ENCODE measurements at regions not wholly inside any gene's neighbourhood (a gene's known extent, or its start where the extent isn't known, plus 50 kb on each side); places are given as distances from the start of the nearest gene placed in this dataset.

DNA sequence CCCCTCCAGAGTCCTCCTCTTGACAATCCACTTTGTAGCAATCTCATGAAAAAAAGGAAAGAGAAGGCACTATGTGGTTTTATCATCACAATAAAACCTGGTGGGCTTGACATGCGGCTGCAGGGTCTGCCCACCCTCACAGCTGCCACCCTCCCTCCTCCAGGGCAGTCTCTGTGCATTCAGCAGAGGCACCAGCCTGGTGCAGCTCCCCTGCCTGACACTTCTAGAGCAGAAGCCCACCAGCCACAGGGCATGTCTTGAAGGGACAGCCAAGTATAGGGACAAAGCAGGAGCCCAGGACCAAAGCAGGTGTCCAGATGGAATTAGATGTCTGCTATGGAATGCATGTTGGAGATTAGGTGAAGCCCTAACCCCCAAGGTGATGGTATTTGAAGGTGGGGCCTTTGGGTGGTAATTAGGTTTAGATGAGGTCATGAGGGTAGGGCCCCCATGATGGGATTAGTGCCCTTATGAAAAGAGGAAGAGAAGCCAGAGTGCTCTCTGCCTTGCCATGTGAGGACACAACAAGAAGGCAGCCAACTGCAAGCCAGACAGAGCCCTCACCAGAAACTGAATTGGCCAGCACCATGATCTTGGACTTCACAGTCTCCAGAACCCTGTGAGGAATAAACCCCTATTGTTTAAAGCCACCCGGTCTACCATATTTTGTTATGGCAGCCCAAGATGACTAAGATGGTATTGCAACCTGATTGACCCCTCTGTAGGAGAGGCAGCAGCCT, 86.9 kb downstream of the MCFD2 start:
- H3K27me3 ChIP-seq (ENCODE audit: insufficient read depth in 3 of 3, low read length in 2 of 3) = no peaks in the 10 kb centered on the region
- no peak for DNase-seq
- H3K27ac ChIP-seq = no peak overlapping the region
- H3K4me3 ChIP-seq = no peak overlapping the region
- ATAC-seq = no peak
- 94 to 100% (median 96%) methylated on average over 2 of the region's 2 CpGs for WGBS, 3 donors
- TF ChIP-seq, protein P1, sequence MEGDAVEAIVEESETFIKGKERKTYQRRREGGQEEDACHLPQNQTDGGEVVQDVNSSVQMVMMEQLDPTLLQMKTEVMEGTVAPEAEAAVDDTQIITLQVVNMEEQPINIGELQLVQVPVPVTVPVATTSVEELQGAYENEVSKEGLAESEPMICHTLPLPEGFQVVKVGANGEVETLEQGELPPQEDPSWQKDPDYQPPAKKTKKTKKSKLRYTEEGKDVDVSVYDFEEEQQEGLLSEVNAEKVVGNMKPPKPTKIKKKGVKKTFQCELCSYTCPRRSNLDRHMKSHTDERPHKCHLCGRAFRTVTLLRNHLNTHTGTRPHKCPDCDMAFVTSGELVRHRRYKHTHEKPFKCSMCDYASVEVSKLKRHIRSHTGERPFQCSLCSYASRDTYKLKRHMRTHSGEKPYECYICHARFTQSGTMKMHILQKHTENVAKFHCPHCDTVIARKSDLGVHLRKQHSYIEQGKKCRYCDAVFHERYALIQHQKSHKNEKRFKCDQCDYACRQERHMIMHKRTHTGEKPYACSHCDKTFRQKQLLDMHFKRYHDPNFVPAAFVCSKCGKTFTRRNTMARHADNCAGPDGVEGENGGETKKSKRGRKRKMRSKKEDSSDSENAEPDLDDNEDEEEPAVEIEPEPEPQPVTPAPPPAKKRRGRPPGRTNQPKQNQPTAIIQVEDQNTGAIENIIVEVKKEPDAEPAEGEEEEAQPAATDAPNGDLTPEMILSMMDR (IDR thresholded peaks at IDR 0.05) = no peak
- H3K36me3 ChIP-seq (ENCODE audit: insufficient read depth in 1 of 2, low read depth in 1 of 2) = no peaks in the 10 kb centered on the region
- intact Hi-C loops (cut with DNase I) = no loop called here
- H3K4me1 ChIP-seq = no peaks in the 10 kb centered on the region
- H3K9me3 ChIP-seq = no peaks in the 10 kb centered on the region

DNA sequence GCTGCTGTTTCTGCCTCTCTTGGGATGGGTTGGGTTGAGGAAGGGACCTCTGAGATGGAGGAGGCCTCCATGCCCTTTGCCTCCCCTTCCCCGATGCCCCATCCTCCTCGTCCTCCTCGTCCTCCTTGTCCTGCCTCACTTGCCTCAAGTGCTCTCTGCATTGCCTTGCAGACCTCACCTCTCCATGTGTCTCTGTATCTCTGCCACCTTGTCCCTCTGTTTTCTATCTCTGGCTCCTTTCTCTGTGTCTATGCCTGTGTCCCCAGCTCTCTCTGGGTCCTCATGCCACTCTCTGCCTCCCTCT, 87.5 kb downstream of the MCFD2 start:
- DNase-seq (no peak), ATAC-seq (no peak)
- Histone ChIP-seq H3K4me1 (no peaks in the 10 kb centered on the region), H3K4me3 (no peak overlapping the region), H3K27ac (no peak overlapping the region), H3K27me3 (ENCODE audit: insufficient read depth in 3 of 3, low read length in 2 of 3) (no peaks in the 10 kb centered on the region), H3K9me3 (no peaks in the 10 kb centered on the region), H3K36me3 (ENCODE audit: insufficient read depth in 1 of 2, low read depth in 1 of 2) (no peaks in the 10 kb centered on the region)
- TF ChIP-seq, protein P1 (IDR thresholded peaks at IDR 0.05) = no peak
- WGBS, 3 donors = 90 to 100% (median 97%) methylated on average over 3 of the region's 3 CpGs
- intact Hi-C loops (cut with DNase I) = no loop called here

DNA sequence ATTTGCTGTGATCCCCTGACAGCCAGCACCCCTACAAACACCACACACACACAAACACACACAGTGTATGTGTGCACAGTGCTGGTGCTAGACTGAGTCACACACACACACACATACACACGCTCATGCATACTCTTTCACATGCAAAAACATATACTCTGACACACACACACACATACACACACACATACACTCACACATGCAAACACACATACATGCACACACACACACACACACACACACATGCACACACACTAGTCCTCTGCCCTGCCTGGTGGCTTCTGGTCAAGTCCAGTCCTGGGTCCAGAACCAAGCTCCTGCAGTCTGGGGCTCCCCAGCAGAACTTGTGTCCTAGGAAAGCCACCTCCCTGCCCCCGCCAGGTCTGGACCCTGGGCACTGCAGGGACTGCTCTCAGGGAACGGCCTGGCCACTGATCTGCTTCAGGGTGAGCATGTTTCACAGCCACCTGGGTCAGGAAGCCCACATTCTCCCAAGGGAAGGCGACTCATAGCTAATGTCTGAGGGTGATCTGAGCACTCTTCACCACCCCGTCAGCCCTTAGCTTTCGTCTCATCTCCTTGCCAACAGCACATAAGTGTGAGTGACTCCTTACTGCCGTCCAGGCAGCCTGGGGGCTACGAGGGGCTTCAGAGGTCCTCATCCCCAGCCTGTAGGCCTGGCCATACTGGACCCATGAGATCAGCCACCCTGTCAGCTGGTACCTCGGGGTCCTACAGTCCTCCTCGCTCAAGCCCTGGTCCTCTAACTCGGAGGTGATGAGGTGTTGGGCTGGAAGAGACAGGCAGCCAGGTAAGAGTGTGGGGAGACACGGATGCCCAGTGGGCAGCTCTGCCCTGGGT, 88.1 kb downstream of the MCFD2 start:
- no peaks in the 10 kb centered on the region for H3K27me3 ChIP-seq (ENCODE audit: insufficient read depth in 3 of 3, low read length in 2 of 3)
- DNase-seq (no peak), ATAC-seq (no peak)
- no peak overlapping the region for H3K4me3 ChIP-seq
- no peak overlapping the region for H3K27ac ChIP-seq
- no peaks in the 10 kb centered on the region for H3K9me3 ChIP-seq
- TF ChIP-seq, protein P1 (IDR thresholded peaks at IDR 0.05) = no peak
- WGBS, 3 donors = 78 to 85% (median 81%) methylated on average over 12 of the region's 12 CpGs
- intact Hi-C loops (cut with DNase I) = no loop called here
- no peaks in the 10 kb centered on the region for H3K36me3 ChIP-seq (ENCODE audit: insufficient read depth in 1 of 2, low read depth in 1 of 2)
- H3K4me1 ChIP-seq = no peaks in the 10 kb centered on the region

DNA sequence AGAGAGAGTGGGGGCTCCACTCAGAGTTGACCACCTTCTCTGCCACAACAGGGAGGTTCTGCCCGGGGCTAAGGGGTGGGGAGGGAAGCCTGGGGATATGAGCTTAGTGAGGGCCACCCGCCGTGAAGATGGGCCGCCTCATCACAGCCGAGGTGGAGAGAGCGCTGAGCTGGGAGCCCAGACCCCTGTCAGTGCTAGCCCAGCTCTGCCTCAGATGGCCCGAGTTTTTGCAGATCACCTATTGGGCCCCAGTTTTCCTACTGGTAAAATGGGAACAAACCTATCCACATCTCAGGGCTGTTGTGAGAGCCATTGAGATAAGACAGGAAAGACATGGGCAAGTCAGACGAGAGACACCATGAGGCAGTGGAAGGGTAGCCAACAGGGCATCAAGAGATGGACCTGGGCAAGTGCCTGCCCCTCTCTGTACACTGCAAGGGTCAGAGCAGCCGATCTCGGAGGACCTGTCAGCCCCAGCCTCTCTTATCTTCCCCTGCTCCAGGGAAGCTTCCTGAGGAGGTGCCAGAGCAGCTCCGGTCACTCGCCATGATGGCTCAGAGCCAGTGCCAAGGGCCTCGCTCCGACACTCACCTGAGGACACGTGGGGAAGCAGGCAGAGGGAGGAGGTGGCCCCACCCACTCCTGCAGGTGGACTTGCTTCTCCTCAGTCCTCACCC, 88.9 kb downstream of the MCFD2 start:
- H3K27ac ChIP-seq = no peak overlapping the region
- no peak for DNase-seq
- H3K4me3 ChIP-seq = no peak overlapping the region
- intact Hi-C loops (cut with DNase I) = no loop called here
- H3K9me3 ChIP-seq = no peaks in the 10 kb centered on the region
- H3K36me3 ChIP-seq (ENCODE audit: insufficient read depth in 1 of 2, low read depth in 1 of 2) = no peaks in the 10 kb centered on the region
- peak in 1 of 4 donors; percentile 15 for ATAC-seq
- 82 to 92% (median 84%) methylated on average over 15 of the region's 15 CpGs for WGBS, 3 donors
- TF ChIP-seq, protein P1 (IDR thresholded peaks at IDR 0.05) = no peak
- H3K4me1 ChIP-seq = peaks cover 2% of the 10 kb centered on the region
- no peaks in the 10 kb centered on the region for H3K27me3 ChIP-seq (ENCODE audit: insufficient read depth in 3 of 3, low read length in 2 of 3)
